NCI-H1092 treated with DMSO at 0.1 percent for 48 hours (cell line): ENCODE measurements at regions not wholly inside any gene's neighbourhood (a gene's known extent, or its start where the extent isn't known, plus 50 kb on each side); places are given as distances from the start of the nearest gene placed in this dataset.
A peak's percentile ranks its signal among the peaks of the same experiment; 100 is the strongest.

Experiments
- DNase-seq: peaks from one replicate; lab custom pipeline; 2025; lab: John Stamatoyannopoulos, UW

DNA sequence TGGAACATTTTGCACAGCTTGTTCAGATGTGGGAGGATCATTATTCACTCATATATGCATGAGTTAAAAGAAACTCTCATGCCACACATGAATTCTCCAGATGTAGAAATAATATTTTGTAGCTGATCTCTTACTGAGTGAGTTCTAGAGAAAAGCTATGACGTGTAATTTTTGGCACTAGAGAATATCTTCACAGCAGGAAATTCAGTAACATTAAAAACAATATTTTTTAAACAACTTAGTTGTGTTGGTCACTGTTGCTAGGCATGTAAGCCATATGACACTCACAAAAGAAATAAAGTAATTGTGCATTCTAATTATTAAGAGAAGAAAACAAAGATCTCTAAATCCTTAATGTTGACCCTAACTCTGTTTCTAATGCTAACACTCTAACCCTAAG, 371.4 kb upstream of the SLC10A2 start:
- no peak for DNase-seq

GRCh38 chr13:103436057-103436654, 369.9 kb upstream of the SLC10A2 start:
- DNase-seq = no peak

DNA sequence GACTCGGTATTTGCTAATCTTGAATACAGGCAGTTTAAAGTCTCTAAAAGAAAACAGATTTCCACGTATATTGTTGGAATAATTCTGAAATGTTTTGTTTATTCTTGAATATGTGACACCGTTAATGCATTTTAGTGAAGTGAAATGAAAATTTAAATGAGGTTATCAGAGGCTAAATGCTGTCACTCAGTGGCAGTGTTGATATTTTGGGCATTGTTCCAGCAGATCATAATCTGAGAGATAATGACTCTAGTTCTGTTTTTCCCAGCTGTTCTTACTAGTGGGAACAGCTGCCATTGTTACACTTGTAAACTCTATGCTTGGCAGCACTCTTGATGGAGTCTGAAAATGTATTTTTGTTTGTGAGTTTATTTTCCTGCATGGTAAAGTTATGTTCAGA, 365.6 kb upstream of the SLC10A2 start:
- DNase-seq = peak; percentile 10

GRCh38 chr13:103430368-103430767, 364.2 kb upstream of the SLC10A2 start:
- DNase-seq = no peak

DNA sequence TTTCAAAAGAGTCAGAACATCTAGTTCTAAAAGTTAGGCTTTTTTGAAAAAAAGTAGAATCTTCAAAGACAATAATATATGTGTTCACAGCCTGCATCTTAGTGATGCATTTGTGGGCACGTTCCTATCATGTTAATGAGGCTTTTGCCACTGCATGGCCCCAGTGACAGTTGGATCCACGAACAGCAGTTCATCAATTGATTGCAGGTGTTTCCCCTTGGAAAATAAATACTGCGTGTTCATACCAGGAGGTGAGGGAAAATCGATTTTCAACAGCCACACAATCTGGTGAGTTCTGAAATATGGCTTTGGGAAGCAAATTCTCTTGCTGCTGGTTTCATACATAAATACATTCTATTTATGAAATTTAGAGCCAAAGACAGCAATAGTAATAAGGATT, 343.8 kb upstream of the SLC10A2 start:
- DNase-seq = no peak

GRCh38 chr13:103406967-103407366, 340.8 kb upstream of the SLC10A2 start:
- DNase-seq = no peak

- DNase-seq = no peak
Observed at GRCh38 chr13:103405297-103405696, 339.1 kb upstream of the SLC10A2 start.

- no peak for DNase-seq
Observed at GRCh38 chr13:103403814-103404213, 337.6 kb upstream of the SLC10A2 start.

DNA sequence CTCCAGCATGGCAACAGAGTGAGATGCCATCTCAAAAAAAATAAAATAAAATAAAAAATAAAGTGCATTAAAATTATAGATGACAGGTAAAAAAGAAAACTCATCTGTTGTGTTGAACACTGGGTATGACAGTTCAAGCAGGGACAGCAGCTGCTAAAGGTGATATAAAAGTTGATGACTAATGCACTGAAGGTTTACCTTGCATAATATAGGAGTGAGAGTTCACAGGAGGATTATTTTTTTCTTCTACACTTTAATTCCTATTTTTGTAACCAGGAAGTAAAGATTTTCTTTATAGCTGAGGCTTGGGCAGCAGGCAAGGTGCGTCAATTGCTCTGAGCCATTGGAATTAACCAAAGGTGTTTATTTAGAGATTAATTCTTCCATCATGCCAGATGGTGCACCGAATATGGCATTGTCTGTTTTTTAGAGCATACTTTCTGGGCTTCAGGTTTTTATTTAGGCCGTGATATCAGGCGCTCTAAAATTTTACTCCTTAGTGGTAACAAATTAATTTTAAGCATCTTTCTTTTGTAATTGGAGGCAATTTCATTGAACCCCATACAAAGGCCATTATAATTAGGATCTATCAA, 337.0 kb upstream of the SLC10A2 start:
- no peak for DNase-seq

DNA sequence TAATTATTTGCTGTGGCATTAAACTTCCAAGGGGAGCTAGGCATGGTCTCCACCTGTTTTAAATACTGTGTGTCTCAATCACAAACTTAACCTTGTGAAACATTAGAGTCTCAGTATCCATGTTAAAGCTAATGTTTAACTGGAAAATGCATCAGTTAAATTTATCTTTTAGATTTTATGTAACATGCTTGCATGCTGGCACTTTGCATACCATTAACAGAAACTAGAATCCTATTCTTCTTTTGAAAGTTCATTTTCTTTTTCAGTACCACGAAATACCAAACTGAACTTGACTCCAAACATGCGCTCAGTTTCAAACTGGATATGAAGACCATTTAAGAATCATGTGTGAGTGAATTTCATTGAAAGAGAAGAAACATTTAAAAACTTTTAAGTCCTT, 328.9 kb upstream of the SLC10A2 start:
- DNase-seq = no peak

DNA sequence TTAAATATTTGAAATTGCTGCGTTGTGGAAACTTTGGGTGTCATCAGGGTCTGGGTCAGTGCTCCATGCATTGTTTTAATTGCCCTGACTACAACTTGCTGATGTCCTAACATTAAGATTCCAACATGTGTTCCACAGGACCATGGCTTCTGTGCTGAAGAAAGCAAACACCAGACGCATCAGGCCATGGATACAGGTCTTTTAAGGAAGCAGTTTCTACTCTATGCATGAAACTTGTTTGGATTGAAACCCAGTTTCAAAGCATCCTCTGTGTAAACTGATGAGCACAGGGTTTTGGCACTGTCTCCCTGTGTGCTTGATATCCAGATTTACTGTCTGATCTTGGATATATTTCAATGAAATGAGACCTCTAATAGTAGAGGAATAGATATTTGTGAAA, 328.4 kb upstream of the SLC10A2 start:
- no peak for DNase-seq

DNA sequence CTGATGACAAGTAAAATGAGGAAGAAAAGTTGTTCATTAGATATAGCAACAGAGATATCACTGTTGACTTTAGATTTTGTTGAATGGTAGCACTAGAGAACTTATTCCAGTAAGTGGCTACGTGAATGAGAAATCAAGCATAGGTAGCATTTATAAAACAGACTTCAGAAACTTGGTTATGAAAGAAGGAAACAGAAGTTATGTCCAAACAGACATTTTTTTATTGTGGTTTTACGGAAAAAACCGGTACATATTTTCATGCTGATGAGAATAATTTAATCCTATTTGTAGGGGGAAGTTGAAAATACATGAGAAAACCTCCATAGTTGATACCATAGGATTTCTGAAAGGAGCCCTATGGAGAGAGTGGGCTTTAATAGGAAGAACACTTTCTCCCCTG, 325.7 kb upstream of the SLC10A2 start:
- DNase-seq = no peak

- peak; percentile 7 for DNase-seq
Observed at GRCh38 chr13:103388839-103389238, 322.6 kb upstream of the SLC10A2 start.

DNA sequence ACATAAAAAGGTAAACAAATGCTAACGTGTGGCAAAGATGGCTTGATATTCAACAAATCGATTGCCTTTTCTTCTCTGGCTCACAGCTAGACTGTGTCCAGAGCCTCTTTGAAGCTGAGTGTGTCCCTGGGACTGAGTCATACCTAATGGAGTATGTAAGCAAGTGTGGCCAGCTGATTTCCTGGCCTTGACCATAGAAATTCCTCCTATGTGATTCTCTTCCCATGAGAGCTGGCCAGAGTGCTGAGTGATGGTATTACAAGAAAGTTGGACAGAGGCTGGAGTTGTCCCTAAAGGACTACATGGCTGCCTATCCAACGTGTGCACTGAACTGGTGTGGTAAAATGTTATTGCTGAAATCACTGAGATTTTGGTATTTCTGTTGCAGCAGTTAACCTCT, 320.1 kb upstream of the SLC10A2 start:
- no peak for DNase-seq

GRCh38 chr13:103373916-103374315, 307.7 kb upstream of the SLC10A2 start:
- DNase-seq = no peak

GRCh38 chr13:103371271-103371670, 305.1 kb upstream of the SLC10A2 start:
- no peak for DNase-seq

- DNase-seq = no peak
Observed at GRCh38 chr13:103370790-103371189, 304.6 kb upstream of the SLC10A2 start.

DNA sequence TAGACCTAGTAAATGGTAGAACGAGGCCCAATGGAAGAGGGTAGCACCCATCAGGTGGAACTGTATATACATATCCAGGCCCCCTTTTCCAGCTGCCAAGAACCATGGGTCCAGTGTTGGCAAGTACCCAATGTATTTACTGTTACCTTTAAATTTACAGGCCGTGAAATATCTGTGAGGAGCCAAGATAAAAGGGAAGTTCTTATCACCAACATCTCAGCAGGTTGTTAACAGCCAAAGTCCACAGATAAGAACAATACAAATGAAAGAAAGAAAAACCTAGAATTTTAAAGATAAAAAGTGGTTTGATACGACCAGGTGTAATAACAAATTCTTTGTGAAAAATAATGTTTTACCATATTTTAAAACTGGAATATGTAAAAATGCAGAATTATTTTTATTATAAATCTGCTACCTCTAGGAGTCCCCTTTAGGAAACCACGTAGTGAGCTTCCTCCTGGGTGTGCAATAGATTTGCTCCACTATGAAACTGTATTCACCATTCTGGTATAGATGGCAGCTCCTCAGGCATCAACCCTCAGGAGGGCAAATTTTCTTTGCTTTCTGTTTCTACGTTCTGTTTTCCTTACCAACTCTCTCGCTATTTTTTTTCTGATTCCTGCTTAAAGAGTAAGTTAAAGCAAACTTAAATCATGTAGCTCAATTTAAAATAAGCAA, 292.2 kb upstream of the SLC10A2 start:
- DNase-seq = no peak

DNA sequence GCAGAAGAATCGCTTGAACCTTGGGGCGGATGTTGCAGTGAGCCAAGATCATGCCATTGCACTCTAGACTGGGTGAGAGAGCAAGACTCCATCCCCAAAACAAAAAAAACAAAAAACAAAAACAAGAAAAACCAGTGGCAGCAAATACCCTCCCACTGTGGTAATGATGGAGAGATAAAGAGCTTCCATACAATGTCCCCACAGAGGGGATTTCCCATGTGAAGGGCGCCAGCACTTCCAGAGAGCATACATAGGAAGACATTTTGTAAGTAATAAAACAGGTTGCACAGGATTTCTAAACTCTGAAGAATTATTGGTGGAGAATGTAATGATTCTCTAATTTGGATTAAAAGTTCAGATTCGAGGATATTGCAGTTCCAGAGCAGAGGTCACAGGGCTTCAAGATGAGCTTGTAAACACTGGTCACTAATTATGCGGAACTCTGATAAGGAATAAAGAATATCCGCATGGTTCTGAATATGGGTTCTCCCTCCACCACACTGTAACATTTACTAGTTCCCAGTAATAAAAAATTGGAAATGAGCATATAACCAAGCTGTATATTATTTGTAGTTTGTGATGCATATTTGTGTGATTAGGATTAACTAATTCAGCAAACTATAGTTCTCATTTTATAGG, 290.1 kb upstream of the SLC10A2 start:
- no peak for DNase-seq

DNA sequence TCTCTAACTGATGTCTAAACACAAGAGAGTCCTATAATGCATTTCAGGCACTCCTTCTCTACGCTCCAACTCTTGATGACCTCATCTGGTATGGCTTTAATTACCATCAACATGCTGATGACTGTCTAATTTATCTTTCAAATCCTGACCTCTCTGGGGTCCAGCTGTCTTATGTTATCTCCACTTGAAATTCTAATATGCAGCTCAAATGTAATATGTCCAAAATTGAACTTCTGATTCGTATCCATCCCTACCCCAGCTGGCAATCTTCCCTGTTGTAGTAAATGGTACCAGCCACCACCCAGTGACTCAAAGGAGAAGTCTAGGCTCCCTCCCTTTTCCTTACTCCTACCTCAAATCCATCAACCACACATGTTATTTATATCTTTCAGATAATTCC, 288.0 kb upstream of the SLC10A2 start:
- no peak for DNase-seq

GRCh38 chr13:103351035-103351828, 285.0 kb upstream of the SLC10A2 start:
- DNase-seq = no peak

GRCh38 chr13:103350147-103350546, 283.9 kb upstream of the SLC10A2 start:
- DNase-seq = no peak
